BJ (cell line): ENCODE measurements at regions not wholly inside any gene's neighbourhood (a gene's known extent, or its start where the extent isn't known, plus 50 kb on each side); places are given as distances from the start of the nearest gene placed in this dataset.

Experiments
- CTCF ChIA-PET: fragments of 350-600 bp; formaldehyde crosslinking; extraction: SDS; loops from one replicate; lab custom pipeline; 2021; ENCODE audit warnings: antibody characterized with exemption, inconsistent platforms; lab: Yijun Ruan, JAX
- POLR2A ChIA-PET: fragments of 300-600 bp; sonication (Branson Sonifier 250); formaldehyde crosslinking; extraction: SDS; loops from one replicate; lab custom pipeline; 2021; ENCODE audit warnings: antibody characterized with exemption; lab: Charles Lee
- DNase-seq: peaks from one replicate; pipeline ENCODE4 v3.0.0-alpha.2; 2011; ENCODE audit warnings: low read depth
- H3K27me3 ChIP-seq: 2 replicates; pipeline ENCODE4 v1.6.0; 2011; ENCODE audit warnings: low read length; ENCODE audit not compliant: control insufficient read depth, insufficient read depth
- H3K36me3 ChIP-seq: 2 replicates; pipeline ENCODE4 v1.5.1; 2011; ENCODE audit warnings: low read length; ENCODE audit not compliant: control insufficient read depth, insufficient read depth
- H3K4me3 ChIP-seq: 2 replicates; pipeline ENCODE4 v1.5.1; 2011; ENCODE audit warnings: low read depth, mild to moderate bottlenecking, control low read depth, low read length
- CTCF ChIP-seq: IDR thresholded peaks from 2 replicates; pipeline ENCODE4 v1.5.1; 2011; ENCODE audit warnings: low read depth, mild to moderate bottlenecking, control low read depth, inconsistent platforms, low read length, moderate library complexity; ENCODE audit not compliant: insufficient read depth

GRCh38 chr12:124433147-124433874, 134.1 kb downstream of the NCOR2 start:
- Histone ChIP-seq H3K27me3 (no peaks in the 10 kb centered on the region), H3K4me3 (no peak overlapping the region), H3K36me3 (peaks cover 10% of the 10 kb centered on the region)
- no peak for DNase-seq
- no peak for TF ChIP-seq CTCF
- ChIA-PET POLR2A (no interaction called here), CTCF (interaction anchor here (0.5 kb wide), 1 partner anchor 265 kb away, joined by 3 read pairs; no protein-coding TSS in a partner anchor)

- POLR2A ChIA-PET = no interaction called here
- H3K36me3 ChIP-seq = peaks cover 11% of the 10 kb centered on the region
- CTCF ChIA-PET = no interaction called here
- H3K27me3 ChIP-seq = no peaks in the 10 kb centered on the region
- no peak overlapping the region for H3K4me3 ChIP-seq
- no peak for TF ChIP-seq CTCF
- no peak for DNase-seq
Measured at GRCh38 chr12:124432376-124432775, 135.0 kb downstream of the NCOR2 start.

- no peak for TF ChIP-seq CTCF
- H3K4me3 ChIP-seq = no peak overlapping the region
- H3K27me3 ChIP-seq = no peaks in the 10 kb centered on the region
- H3K36me3 ChIP-seq = peaks cover 11% of the 10 kb centered on the region
- no peak for DNase-seq
- ChIA-PET POLR2A (no interaction called here), CTCF (no interaction called here)
Measured at GRCh38 chr12:124431971-124432370, 135.4 kb downstream of the NCOR2 start.

- DNase-seq = no peak
- ChIA-PET POLR2A (no interaction called here), CTCF (no interaction called here)
- Histone ChIP-seq H3K27me3 (no peaks in the 10 kb centered on the region), H3K36me3 (peaks cover 19% of the 10 kb centered on the region), H3K4me3 (no peak overlapping the region)
- no peak for TF ChIP-seq CTCF
Measured at GRCh38 chr12:124430491-124430890, 135.6 kb downstream of the RFLNA start.

- Histone ChIP-seq H3K4me3 (no peak overlapping the region), H3K36me3 (peaks cover 24% of the 10 kb centered on the region), H3K27me3 (no peaks in the 10 kb centered on the region)
- DNase-seq = no peak
- POLR2A ChIA-PET = no interaction called here
- CTCF ChIA-PET = interaction anchor here (0.5 to 1.7 kb wide), 2 partner anchors 275 to 397 kb away, joined by 3 to 4 read pairs; no protein-coding TSS in a partner anchor
- no peak for TF ChIP-seq CTCF
Measured at GRCh38 chr12:124429535-124429934, 134.6 kb downstream of the RFLNA start.
